ENCODE measurements at regions not wholly inside any gene's neighbourhood (a gene's known extent, or its start where the extent isn't known, plus 50 kb on each side); places are given as distances from the start of the nearest gene placed in this dataset.

DNA sequence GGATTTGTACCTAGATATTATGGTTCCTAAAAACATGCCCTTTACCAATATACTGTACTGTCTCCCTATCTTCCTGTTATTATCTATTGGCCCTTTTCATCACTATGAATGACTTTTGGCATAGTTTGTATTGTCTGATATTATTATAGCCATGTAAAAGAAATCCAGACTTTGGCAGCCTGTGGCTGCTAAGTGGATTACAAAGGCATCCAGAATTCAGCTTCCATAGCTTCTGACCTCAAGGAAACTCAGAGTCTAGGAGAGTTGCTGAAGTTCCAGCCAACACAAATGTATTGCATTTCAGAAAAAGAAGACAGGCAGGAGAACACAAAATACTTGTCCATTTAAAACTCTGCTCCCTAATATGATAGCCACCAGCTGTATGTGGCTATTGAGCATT, 319.2 kb upstream of the MPDZ start:
- DNase-seq = no peak
- no peaks in the 10 kb centered on the region for H3K9me3 ChIP-seq
- no peaks in the 10 kb centered on the region for H3K4me1 ChIP-seq
- TF ChIP-seq POLR2A (IDR thresholded peaks at IDR 0.05) = no peak
- H3K27ac ChIP-seq = no peak overlapping the region
- H3K4me3 ChIP-seq = no peak overlapping the region
- no peaks in the 10 kb centered on the region for H3K36me3 ChIP-seq
- ATAC-seq (ENCODE audit: low FRiP score in 2 of 2) = no peak
- H3K27me3 ChIP-seq = no peaks in the 10 kb centered on the region

DNA sequence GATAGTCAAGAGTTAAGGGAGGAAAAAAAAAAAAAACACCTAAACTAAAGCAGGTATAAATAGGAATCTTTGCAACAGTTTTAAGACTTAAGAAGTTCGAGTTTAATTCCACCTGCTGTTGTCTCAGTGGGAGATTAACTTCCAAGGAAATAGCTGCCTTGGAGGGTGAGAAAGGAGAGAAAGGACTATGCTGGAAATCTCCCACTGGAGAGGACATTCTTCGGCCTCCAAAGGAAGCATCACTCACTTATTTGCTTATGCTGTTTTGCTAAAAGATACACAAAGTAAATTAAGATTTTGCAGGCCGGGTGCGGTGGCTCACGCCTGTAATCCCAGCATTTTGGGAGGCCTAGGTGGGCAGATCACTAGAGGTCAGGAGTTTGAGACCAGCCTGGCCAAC, 317.9 kb upstream of the MPDZ start:
- H3K36me3 ChIP-seq = no peaks in the 10 kb centered on the region
- 90 to 91% methylated on average over 5 of the region's 5 CpGs for WGBS, 2 donors
- H3K27ac ChIP-seq = no peak overlapping the region
- H3K9me3 ChIP-seq = no peaks in the 10 kb centered on the region
- TF ChIP-seq EP300 (IDR thresholded peaks at IDR 0.05) (no peak), POLR2AphosphoS5 (IDR thresholded peaks at IDR 0.05) (no peak), POLR2A (IDR thresholded peaks at IDR 0.05) (no peak)
- TF ChIP-seq, protein P1, sequence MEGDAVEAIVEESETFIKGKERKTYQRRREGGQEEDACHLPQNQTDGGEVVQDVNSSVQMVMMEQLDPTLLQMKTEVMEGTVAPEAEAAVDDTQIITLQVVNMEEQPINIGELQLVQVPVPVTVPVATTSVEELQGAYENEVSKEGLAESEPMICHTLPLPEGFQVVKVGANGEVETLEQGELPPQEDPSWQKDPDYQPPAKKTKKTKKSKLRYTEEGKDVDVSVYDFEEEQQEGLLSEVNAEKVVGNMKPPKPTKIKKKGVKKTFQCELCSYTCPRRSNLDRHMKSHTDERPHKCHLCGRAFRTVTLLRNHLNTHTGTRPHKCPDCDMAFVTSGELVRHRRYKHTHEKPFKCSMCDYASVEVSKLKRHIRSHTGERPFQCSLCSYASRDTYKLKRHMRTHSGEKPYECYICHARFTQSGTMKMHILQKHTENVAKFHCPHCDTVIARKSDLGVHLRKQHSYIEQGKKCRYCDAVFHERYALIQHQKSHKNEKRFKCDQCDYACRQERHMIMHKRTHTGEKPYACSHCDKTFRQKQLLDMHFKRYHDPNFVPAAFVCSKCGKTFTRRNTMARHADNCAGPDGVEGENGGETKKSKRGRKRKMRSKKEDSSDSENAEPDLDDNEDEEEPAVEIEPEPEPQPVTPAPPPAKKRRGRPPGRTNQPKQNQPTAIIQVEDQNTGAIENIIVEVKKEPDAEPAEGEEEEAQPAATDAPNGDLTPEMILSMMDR (IDR thresholded peaks at IDR 0.05) = no peak
- DNase-seq (no peak), ATAC-seq (ENCODE audit: low FRiP score in 2 of 2) (no peak)
- no peaks in the 10 kb centered on the region for H3K27me3 ChIP-seq
- H3K4me3 ChIP-seq = no peak overlapping the region
- no peaks in the 10 kb centered on the region for H3K4me1 ChIP-seq

DNA sequence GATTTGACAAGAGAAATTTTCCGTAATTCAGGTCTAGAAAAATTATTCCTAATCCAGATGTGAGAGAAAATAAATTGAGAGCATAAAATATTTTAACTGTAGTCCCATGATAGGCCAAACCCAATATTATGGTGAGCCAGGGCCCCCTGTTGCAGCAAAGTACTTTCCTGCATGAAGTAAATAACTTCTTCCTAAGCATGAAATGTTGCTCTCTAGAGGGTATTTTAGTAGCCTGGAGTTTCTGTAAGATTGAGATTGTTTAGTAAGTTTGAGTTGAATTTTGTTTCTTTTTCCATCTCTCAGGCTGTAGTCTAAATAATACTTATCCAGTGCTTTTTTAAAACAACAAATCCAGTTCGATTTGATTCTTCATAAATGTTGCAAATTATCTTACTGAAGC, 317.5 kb upstream of the MPDZ start:
- Histone ChIP-seq H3K4me1 (no peaks in the 10 kb centered on the region), H3K36me3 (no peaks in the 10 kb centered on the region), H3K27ac (no peak overlapping the region), H3K9me3 (no peaks in the 10 kb centered on the region), H3K27me3 (no peaks in the 10 kb centered on the region), H3K4me3 (no peak overlapping the region)
- TF ChIP-seq POLR2AphosphoS5 (IDR thresholded peaks at IDR 0.05) = no peak
- TF ChIP-seq, protein P1 (IDR thresholded peaks at IDR 0.05) = no peak
- no peak for TF ChIP-seq POLR2A (IDR thresholded peaks at IDR 0.05)
- DNase-seq = no peak
- no peak for ATAC-seq (ENCODE audit: low FRiP score in 2 of 2)
- 65 to 85% methylated on average over 2 of the region's 2 CpGs for WGBS, 2 donors

DNA sequence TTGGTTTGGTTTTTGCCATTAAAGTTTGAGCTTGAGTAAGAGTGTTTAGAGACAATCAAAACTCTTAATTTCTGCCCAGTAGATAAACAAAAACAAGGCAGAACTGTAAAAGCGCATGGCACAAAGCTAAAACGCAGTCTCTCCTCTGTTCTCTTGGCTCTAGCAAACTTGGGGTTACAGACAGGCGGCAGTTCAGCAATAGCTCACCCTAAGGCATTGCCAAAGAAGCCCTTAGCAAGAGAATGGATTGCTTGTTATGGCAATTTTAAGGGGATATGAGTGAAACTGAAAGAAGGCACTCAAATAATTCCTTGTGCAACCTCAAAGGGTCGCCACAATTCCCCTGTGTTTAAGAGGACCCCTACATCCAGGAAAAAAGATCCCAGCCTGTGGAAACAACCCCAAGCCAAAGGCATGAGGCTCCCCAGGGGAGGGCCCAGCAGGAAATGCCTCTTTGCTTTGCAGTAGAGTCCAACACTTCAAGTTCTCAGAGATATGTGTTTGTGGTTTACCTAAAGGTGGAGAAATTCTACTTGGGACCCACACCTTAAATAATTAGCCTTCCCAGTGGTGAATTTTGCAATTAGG, 317.0 kb upstream of the MPDZ start:
- Histone ChIP-seq H3K36me3 (no peaks in the 10 kb centered on the region), H3K4me1 (no peaks in the 10 kb centered on the region), H3K4me3 (no peak overlapping the region), H3K27ac (no peak overlapping the region), H3K27me3 (no peaks in the 10 kb centered on the region), H3K9me3 (no peaks in the 10 kb centered on the region)
- 76 to 84% methylated on average over 4 of the region's 4 CpGs for WGBS, 2 donors
- ATAC-seq (ENCODE audit: low FRiP score in 2 of 2) (no peak), DNase-seq (no peak)
- TF ChIP-seq EP300 (IDR thresholded peaks at IDR 0.05) (no peak), POLR2AphosphoS5 (IDR thresholded peaks at IDR 0.05) (no peak), POLR2A (IDR thresholded peaks at IDR 0.05) (no peak)
- TF ChIP-seq, protein P1 (IDR thresholded peaks at IDR 0.05) = no peak

DNA sequence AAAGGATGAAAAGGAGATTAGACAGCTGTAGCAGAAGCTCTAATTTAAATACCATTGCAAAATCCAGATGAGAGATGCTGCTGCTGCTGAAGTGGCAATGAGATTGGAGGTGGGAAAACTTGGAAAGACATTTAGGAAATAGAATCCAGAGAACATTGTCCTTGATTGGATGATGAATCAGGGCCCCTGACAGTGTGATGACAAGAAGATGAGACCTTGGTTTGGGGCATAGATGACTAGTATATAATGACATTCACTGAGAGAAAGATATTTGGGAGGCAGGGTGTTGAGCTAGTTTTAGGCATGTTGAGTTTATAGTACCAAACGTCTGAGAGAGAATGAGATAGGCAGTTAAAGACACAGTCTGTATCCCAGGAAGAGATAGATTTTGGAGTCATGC, 311.5 kb upstream of the MPDZ start:
- no peak overlapping the region for H3K4me3 ChIP-seq
- no peak for DNase-seq
- no peaks in the 10 kb centered on the region for H3K9me3 ChIP-seq
- H3K27me3 ChIP-seq = no peaks in the 10 kb centered on the region
- WGBS, 2 donors = 65 to 77% methylated on average over 1 of the region's 1 CpG
- peaks cover 0 to 11% (median 1%) of the 10 kb centered on the region in 4 donors for H3K4me1 ChIP-seq
- no peak overlapping the region for H3K27ac ChIP-seq
- no peaks in the 10 kb centered on the region for H3K36me3 ChIP-seq
- ATAC-seq (ENCODE audit: low FRiP score in 2 of 2) = no peak
- TF ChIP-seq POLR2AphosphoS5 (IDR thresholded peaks at IDR 0.05) = no peak
- TF ChIP-seq EP300 (IDR thresholded peaks at IDR 0.05) = no peak
- TF ChIP-seq, protein P1 (IDR thresholded peaks at IDR 0.05) = no peak
- no peak for TF ChIP-seq POLR2A (IDR thresholded peaks at IDR 0.05)
